GM08714 (cell line): ENCODE measurements at regions not wholly inside any gene's neighbourhood (a gene's known extent, or its start where the extent isn't known, plus 50 kb on each side); places are given as distances from the start of the nearest gene placed in this dataset.

Experiments
- H3K4me3 ChIP-seq: fragments of 200-500 bp; sonication (Bioruptor generic); 2 replicates; pipeline ENCODE4 v1.5.1; 2014; ENCODE audit warnings: mild to moderate bottlenecking, low read length, inconsistent platforms
- ZNF274 ChIP-seq: IDR thresholded peaks from 2 replicates; pipeline ENCODE4 v1.6.1; 2012; ENCODE audit warnings: mild to moderate bottlenecking, low read depth, low read length

- no peak overlapping the region for H3K4me3 ChIP-seq
- TF ChIP-seq ZNF274: no peak
Observed at GRCh38 chr11:121696931-121697670, 244.3 kb upstream of the SORL1-AS1 start.

GRCh38 chr11:121696177-121696871 is 243.6 kb upstream of the SORL1-AS1 start:
- no peak overlapping the region for H3K4me3 ChIP-seq
- TF ChIP-seq ZNF274: no peak

- TF ChIP-seq ZNF274: no peak
- no peak overlapping the region for H3K4me3 ChIP-seq
Observed at GRCh38 chr11:121692236-121692635, 239.5 kb upstream of the SORL1-AS1 start.

- H3K4me3 ChIP-seq: no peak overlapping the region
- TF ChIP-seq ZNF274: no peak
Observed at GRCh38 chr11:121688860-121689614, 236.3 kb upstream of the SORL1-AS1 start.

GRCh38 chr11:121688055-121688491 is 235.3 kb upstream of the SORL1-AS1 start:
- no peak for TF ChIP-seq ZNF274
- no peak overlapping the region for H3K4me3 ChIP-seq

GRCh38 chr11:121683791-121684190 is 231.0 kb upstream of the SORL1-AS1 start:
- TF ChIP-seq ZNF274: no peak
- H3K4me3 ChIP-seq: no peak overlapping the region
